H1 (cell line): ENCODE measurements at regions not wholly inside any gene's neighbourhood (a gene's known extent, or its start where the extent isn't known, plus 50 kb on each side); places are given as distances from the start of the nearest gene placed in this dataset.

Source experiments
- ATF2 ChIP-seq: IDR thresholded peaks from 2 replicates; pipeline ENCODE4 v1.6.1; 2012; ENCODE audit warnings: low read length, inconsistent platforms
- BCL11A ChIP-seq, 2 experiments: IDR thresholded peaks; one replicate each; pipeline ENCODE4 v1.6.1; 2011; ENCODE audit warnings: low read depth in 2 of 2, low read length in 2 of 2, mild to moderate bottlenecking in 2 of 2

DNA sequence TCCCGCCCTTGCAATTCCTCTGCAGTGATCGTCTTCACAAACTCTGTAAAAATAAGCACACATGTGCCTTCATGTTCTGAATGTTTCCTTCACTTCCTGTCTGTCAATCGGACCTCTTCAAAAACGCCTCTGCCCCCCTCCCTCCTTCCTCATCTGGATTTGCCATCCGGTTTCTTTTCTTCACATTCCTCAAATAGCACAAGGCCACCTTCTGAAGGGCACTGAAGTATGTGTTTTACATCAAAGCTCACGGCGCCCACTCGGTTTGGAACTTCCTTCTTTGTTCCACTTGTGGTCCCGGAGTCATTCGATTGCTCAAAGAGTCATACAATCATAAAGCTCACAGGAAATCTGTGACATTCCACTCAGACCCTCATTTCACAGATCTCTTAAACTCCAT is 758.1 kb upstream of the SALL3 start (continued):
- TF ChIP-seq ATF2 (no peak), BCL11A (IDR thresholded peaks at IDR 0.05; ENCODE audit: low read depth in 2 of 2, low read length in 2 of 2) (no peak)
- TF ChIP-seq, all 59 proteins: peak for 0
